GM12878 (cell line): ENCODE measurements at regions not wholly inside any gene's neighbourhood (a gene's known extent, or its start where the extent isn't known, plus 50 kb on each side); places are given as distances from the start of the nearest gene placed in this dataset.

Experiments used
- ATAC-seq: fragments of 200-7000 bp; cut with Tn5 transposase; 3 replicates; pipeline ENCODE4 v1.9.1; 2020; ENCODE audit warnings: mild to moderate bottlenecking, moderate library complexity
- BruUV-seq: library from RNA; stranded (reverse); fragments of 400-500 nt; replicated peaks from 2 replicates; lab custom pipeline; 2021; lab: Mats Ljungman, UMichigan
- CTCF ChIA-PET: fragments of 300-600 bp; sonication (Branson Sonifier 250); formaldehyde crosslinking; extraction: SDS; loops from one replicate; lab custom pipeline; 2021; ENCODE audit warnings: inconsistent platforms; lab: Yijun Ruan, JAX
- POLR2A ChIA-PET: fragments of 350-600 bp; formaldehyde crosslinking; extraction: SDS; loops from one replicate; lab custom pipeline; 2021; ENCODE audit warnings: inconsistent platforms; lab: Charles Lee
- RAD21 ChIA-PET: fragments of 300-600 bp; sonication (Branson Sonifier 250); formaldehyde crosslinking; loops from one replicate; lab custom pipeline; 2023; ENCODE audit warnings: antibody characterized with exemption; ENCODE audit not compliant: unreplicated experiment; lab: Charles Lee
- SMC1A ChIA-PET: fragments of 300-600 bp; sonication (Branson Sonifier 250); formaldehyde crosslinking; loops from one replicate; lab custom pipeline; 2023; ENCODE audit not compliant: unreplicated experiment, uncharacterized antibody; lab: Charles Lee
- DNase-seq: peaks from one replicate; pipeline ENCODE4 v3.0.0-alpha.2; 2011; ENCODE audit warnings: low read depth, low spot score
- FAIRE-seq: peaks from 3 replicates; lab custom pipeline; 2011; peaks lifted over from hg19 to GRCh38; lab: Jason Lieb, UNC
- H2AFZ ChIP-seq: 2 replicates; pipeline ENCODE4 v1.6.0; 2011; ENCODE audit warnings: low read depth, low read length, control low read depth; ENCODE audit not compliant: control insufficient read depth
- H3K27ac ChIP-seq: 2 replicates; pipeline ENCODE4 v1.5.1; 2011; ENCODE audit warnings: control low read depth; ENCODE audit not compliant: control insufficient read depth, insufficient read depth
- H3K27me3 ChIP-seq, 2 experiments: replicated peaks in 1 of 2; 2 replicates each; pipeline versions ENCODE4 v1.6.0 to v1.6.1; 2011; ENCODE audit warnings: low read length in 1 of 2; ENCODE audit not compliant: control insufficient read depth in 2 of 2, insufficient read depth in 2 of 2
- H3K36me3 ChIP-seq, 2 experiments: 2 replicates each; pipeline ENCODE4 v1.5.1; 2011; ENCODE audit warnings: low read length in 1 of 2; ENCODE audit not compliant: control insufficient read depth in 2 of 2, insufficient read depth in 2 of 2
- H3K4me1 ChIP-seq: 2 replicates; pipeline ENCODE4 v1.6.1; 2011; ENCODE audit warnings: mild to moderate bottlenecking, low read length, moderate library complexity, mixed read lengths; ENCODE audit not compliant: control insufficient read depth, insufficient read depth
- H3K4me2 ChIP-seq: 2 replicates; pipeline ENCODE4 v1.6.0; 2011; ENCODE audit warnings: control low read depth; ENCODE audit not compliant: control insufficient read depth, insufficient read depth
- H3K4me3 ChIP-seq: fragments of 200-600 bp; sonication (generic); 2 replicates; pipeline ENCODE4 v1.5.1; 2016
- H3K79me2 ChIP-seq: 2 replicates; pipeline ENCODE4 v1.6.0; 2011; ENCODE audit warnings: low read length; ENCODE audit not compliant: control insufficient read depth, insufficient read depth
- H3K9ac ChIP-seq: 2 replicates; pipeline ENCODE4 v1.8.0; 2011; ENCODE audit warnings: low read length, control low read depth, mixed read lengths; ENCODE audit not compliant: control insufficient read depth, insufficient read depth
- H3K9me3 ChIP-seq: replicated peaks from 3 replicates; pipeline ENCODE4 v1.5.1; 2011; ENCODE audit warnings: mild to moderate bottlenecking, low read length; ENCODE audit not compliant: control insufficient read depth, insufficient read depth
- H4K20me1 ChIP-seq: 2 replicates; pipeline ENCODE4 v1.6.0; 2011; ENCODE audit not compliant: control insufficient read depth, insufficient read depth
- BACH1 ChIP-seq: fragments of 450-650 bp; IDR thresholded peaks from 2 replicates; pipeline ENCODE4 v1.6.1; 2017; ENCODE audit warnings: mild to moderate bottlenecking, borderline replicate concordance
- CHD4 ChIP-seq: fragments of 200-600 bp; sonication (generic); IDR thresholded peaks from 2 replicates; pipeline ENCODE4 v1.6.1; 2016; ENCODE audit warnings: mild to moderate bottlenecking
- CREB1 ChIP-seq: IDR thresholded peaks from 2 replicates; pipeline ENCODE4 v1.6.1; 2012; ENCODE audit warnings: low read depth, mild to moderate bottlenecking, inconsistent platforms
- CUX1 ChIP-seq: IDR thresholded peaks from 2 replicates; pipeline ENCODE4 v1.6.1; 2012; ENCODE audit warnings: improper control_type of control experiment, low read depth, low read length; ENCODE audit not compliant: insufficient replicate concordance
- EED ChIP-seq: sonication (generic); IDR thresholded peaks from 2 replicates; pipeline ENCODE4 v1.6.1; 2016; ENCODE audit warnings: antibody characterized with exemption, low read depth
- ESRRA ChIP-seq: IDR thresholded peaks from 2 replicates; pipeline ENCODE4 v1.6.1; 2012; ENCODE audit warnings: mild to moderate bottlenecking, low read length, improper control_type of control experiment
- GABPA ChIP-seq: IDR thresholded peaks from 2 replicates; pipeline ENCODE4 v1.6.1; 2014; ENCODE audit warnings: antibody characterized with exemption, low read depth, mild to moderate bottlenecking, inconsistent platforms
- PAX5 ChIP-seq: IDR thresholded peaks from 2 replicates; pipeline ENCODE4 v1.6.1; 2011; ENCODE audit warnings: low read depth, low read length, borderline replicate concordance
- RCOR1 ChIP-seq: conservative IDR thresholded peaks from 2 replicates; pipeline ENCODE4 v1.6.1; 2012; ENCODE audit warnings: low read depth, low read length, improper control_type of control experiment
- TBL1XR1 ChIP-seq: IDR thresholded peaks from 2 replicates; pipeline ENCODE4 v1.6.1; 2012; ENCODE audit warnings: low read depth, low read length, improper control_type of control experiment
- ZBTB4 ChIP-seq: fragments of 450-650 bp; formaldehyde crosslinking; IDR thresholded peaks from 2 replicates; pipeline ENCODE4 v1.4.0; 2022; ENCODE audit warnings: mild to moderate bottlenecking, moderate library complexity
- WGBS: methylation state at CpG from one replicate; pipeline ENCODE4 v1.1.6; 2016; ENCODE audit warnings: low lambda C conversion rate; ENCODE audit not compliant: insufficient replicate concordance, insufficient coverage; ENCODE audit errors: missing lambda C conversion rate; 5-methylcytosine and 5-hydroxymethylcytosine counted together
- in situ Hi-C: fragments of 300-500 bp; cut with MboI; formaldehyde crosslinking; loops from 9 replicates; pipeline ENCODE4 v1.14.3; 2018; ENCODE audit warnings: mixed read lengths
- intact Hi-C: fragments of 100-400 bp; cut with micrococcal nuclease; formaldehyde crosslinking; loops from one replicate; pipeline ENCODE4 v1.14.2; 2022; ENCODE audit not compliant: unreplicated experiment
- TF ChIP-seq, protein P1 (sequence below): fragments of 450-650 bp; IDR thresholded peaks from 2 replicates; pipeline ENCODE4 v1.6.1; 2017; ENCODE audit warnings: mild to moderate bottlenecking, low read depth, inconsistent platforms; ENCODE audit not compliant: poor library complexity, severe bottlenecking
- TF ChIP-seq, protein P2 (sequence below): IDR thresholded peaks from 2 replicates; pipeline ENCODE4 v1.6.1; 2012; ENCODE audit warnings: low read length, inconsistent platforms

DNA sequence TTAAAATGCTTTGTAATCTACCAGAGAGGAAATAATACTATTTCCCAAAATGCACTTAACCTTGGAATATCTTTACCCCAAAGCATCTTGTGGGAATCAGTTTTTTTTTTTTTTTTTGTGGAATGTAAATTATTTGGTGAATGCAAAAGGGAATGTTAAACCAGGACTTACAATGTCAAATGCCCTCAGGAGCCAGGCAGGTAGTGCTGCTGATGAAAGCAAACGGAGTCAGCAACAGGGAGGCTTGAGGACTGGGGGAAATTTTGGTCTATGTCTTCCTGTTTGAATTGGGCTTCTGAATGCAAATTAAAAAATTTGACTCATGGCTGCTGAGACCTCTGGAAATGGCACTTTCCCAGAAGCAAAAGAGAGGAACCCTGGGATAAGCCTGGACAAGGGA, 96.5 kb upstream of the NLRP1 start:
- Histone ChIP-seq H3K9me3 (no peaks in the 10 kb centered on the region; the same call in 2 of the 3 replicates), H3K36me3 (no peaks in the 10 kb centered on the region), H3K4me2 (no peak overlapping the region), H4K20me1 (no peaks in the 10 kb centered on the region), H2AFZ (no peak overlapping the region), H3K4me3 (no peak overlapping the region), H3K79me2 (no peaks in the 10 kb centered on the region), H3K27ac (no peak overlapping the region), H3K4me1 (no peaks in the 10 kb centered on the region), H3K9ac (no peak overlapping the region), H3K27me3 (peaks cover 0 to 2% of the 10 kb centered on the region in 2 experiments; a peak in 1 of 4 replicates)
- WGBS = 0% methylated on average over 1 of the region's 1 CpG
- ChIA-PET POLR2A (no interaction called here), CTCF (no interaction called here), RAD21 (no interaction called here), SMC1A (no interaction called here)
- no peak for DNase-seq
- in situ Hi-C loops (no loop called here), intact Hi-C loops (no loop called here)
- no peak for ATAC-seq
- FAIRE-seq = no peak
- BruUV-seq = no TSS peak
- TF ChIP-seq ZBTB4 (CRISPR knock-in tag) = no peak
- TF ChIP-seq TBL1XR1 = no peak
- TF ChIP-seq CHD4 = no peak
- no peak for TF ChIP-seq BACH1
- TF ChIP-seq RCOR1 = no peak
- TF ChIP-seq, protein P1, sequence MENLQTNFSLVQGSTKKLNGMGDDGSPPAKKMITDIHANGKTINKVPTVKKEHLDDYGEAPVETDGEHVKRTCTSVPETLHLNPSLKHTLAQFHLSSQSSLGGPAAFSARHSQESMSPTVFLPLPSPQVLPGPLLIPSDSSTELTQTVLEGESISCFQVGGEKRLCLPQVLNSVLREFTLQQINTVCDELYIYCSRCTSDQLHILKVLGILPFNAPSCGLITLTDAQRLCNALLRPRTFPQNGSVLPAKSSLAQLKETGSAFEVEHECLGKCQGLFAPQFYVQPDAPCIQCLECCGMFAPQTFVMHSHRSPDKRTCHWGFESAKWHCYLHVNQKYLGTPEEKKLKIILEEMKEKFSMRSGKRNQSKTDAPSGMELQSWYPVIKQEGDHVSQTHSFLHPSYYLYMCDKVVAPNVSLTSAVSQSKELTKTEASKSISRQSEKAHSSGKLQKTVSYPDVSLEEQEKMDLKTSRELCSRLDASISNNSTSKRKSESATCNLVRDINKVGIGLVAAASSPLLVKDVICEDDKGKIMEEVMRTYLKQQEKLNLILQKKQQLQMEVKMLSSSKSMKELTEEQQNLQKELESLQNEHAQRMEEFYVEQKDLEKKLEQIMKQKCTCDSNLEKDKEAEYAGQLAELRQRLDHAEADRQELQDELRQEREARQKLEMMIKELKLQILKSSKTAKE = no peak
- TF ChIP-seq PAX5 = no peak
- TF ChIP-seq EED = no peak
- TF ChIP-seq, protein P2, sequence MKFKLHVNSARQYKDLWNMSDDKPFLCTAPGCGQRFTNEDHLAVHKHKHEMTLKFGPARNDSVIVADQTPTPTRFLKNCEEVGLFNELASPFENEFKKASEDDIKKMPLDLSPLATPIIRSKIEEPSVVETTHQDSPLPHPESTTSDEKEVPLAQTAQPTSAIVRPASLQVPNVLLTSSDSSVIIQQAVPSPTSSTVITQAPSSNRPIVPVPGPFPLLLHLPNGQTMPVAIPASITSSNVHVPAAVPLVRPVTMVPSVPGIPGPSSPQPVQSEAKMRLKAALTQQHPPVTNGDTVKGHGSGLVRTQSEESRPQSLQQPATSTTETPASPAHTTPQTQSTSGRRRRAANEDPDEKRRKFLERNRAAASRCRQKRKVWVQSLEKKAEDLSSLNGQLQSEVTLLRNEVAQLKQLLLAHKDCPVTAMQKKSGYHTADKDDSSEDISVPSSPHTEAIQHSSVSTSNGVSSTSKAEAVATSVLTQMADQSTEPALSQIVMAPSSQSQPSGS = no peak
- TF ChIP-seq CUX1 = no peak
- no peak for TF ChIP-seq ESRRA
- no peak for TF ChIP-seq CREB1
- no peak for TF ChIP-seq GABPA
